ENCODE measurements at regions not wholly inside any gene's neighbourhood (a gene's known extent, or its start where the extent isn't known, plus 50 kb on each side); places are given as distances from the start of the nearest gene placed in this dataset.

DNA sequence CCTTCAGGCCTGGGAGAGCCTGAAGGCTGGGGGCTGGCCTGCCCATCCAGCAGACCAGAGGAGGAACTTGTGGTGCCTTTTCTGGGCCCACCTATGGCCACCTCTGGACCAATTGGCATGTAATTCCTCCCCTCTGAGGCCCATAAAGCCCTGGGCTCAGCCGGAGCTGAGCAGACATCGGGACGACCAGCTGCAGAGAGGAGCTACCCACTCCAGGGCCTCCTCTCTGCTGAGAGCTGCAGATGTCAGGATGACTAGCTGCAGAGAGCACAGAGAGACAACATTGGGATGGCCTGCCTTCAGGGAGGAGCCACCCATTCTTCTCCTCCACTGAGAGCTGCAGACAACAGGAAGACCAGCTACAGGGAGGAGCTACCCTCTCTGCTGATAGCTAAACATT is 370.1 kb downstream of the CD83 start:
- H3K4me1 Mint-ChIP-seq (ENCODE audit: low read depth, unreplicated experiment) = no peaks in the 10 kb centered on the region
- no peak overlapping the region for H3K4me3 Mint-ChIP-seq (ENCODE audit: unreplicated experiment)
- H3K27me3 Mint-ChIP-seq (ENCODE audit: unreplicated experiment) = no peaks in the 10 kb centered on the region
- peaks cover 2% of the 10 kb centered on the region for H3K9me3 Mint-ChIP-seq (ENCODE audit: unreplicated experiment)
- TF ChIP-seq, protein P1, sequence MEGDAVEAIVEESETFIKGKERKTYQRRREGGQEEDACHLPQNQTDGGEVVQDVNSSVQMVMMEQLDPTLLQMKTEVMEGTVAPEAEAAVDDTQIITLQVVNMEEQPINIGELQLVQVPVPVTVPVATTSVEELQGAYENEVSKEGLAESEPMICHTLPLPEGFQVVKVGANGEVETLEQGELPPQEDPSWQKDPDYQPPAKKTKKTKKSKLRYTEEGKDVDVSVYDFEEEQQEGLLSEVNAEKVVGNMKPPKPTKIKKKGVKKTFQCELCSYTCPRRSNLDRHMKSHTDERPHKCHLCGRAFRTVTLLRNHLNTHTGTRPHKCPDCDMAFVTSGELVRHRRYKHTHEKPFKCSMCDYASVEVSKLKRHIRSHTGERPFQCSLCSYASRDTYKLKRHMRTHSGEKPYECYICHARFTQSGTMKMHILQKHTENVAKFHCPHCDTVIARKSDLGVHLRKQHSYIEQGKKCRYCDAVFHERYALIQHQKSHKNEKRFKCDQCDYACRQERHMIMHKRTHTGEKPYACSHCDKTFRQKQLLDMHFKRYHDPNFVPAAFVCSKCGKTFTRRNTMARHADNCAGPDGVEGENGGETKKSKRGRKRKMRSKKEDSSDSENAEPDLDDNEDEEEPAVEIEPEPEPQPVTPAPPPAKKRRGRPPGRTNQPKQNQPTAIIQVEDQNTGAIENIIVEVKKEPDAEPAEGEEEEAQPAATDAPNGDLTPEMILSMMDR (IDR thresholded peaks at IDR 0.05; ENCODE audit: partially characterized antibody, unreplicated experiment) = no peak
- no peak overlapping the region for H3K27ac Mint-ChIP-seq (ENCODE audit: unreplicated experiment)
- DNase-seq = no peak
- H3K36me3 Mint-ChIP-seq (ENCODE audit: unreplicated experiment) = no peaks in the 10 kb centered on the region

DNA sequence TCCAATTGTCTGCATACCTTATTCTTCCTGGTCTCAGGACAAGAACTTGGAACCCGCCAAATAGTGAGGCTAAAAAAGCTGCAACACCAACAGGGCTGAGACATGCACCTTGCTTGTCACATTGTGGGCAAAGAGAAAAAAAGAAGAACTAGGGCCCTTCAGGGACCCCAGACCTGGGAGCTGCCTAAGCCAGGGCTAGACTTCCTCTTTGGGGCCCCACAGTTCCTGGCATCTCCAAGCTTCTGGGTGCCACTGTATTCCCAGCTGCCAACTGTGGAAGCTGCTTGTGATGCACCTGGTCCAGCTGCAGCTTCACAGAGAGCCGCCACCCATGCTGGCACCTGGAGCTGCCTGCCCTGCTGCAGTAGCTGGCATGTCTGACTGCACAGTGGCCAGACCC is 370.6 kb downstream of the CD83 start:
- Mint-ChIP-seq H3K9me3 (ENCODE audit: unreplicated experiment) (peaks cover 2% of the 10 kb centered on the region), H3K27ac (ENCODE audit: unreplicated experiment) (no peak overlapping the region), H3K4me1 (ENCODE audit: low read depth, unreplicated experiment) (no peaks in the 10 kb centered on the region), H3K36me3 (ENCODE audit: unreplicated experiment) (no peaks in the 10 kb centered on the region), H3K27me3 (ENCODE audit: unreplicated experiment) (no peaks in the 10 kb centered on the region), H3K4me3 (ENCODE audit: unreplicated experiment) (no peak overlapping the region)
- DNase-seq = no peak
- TF ChIP-seq, protein P1 (IDR thresholded peaks at IDR 0.05; ENCODE audit: partially characterized antibody, unreplicated experiment) = no peak

DNA sequence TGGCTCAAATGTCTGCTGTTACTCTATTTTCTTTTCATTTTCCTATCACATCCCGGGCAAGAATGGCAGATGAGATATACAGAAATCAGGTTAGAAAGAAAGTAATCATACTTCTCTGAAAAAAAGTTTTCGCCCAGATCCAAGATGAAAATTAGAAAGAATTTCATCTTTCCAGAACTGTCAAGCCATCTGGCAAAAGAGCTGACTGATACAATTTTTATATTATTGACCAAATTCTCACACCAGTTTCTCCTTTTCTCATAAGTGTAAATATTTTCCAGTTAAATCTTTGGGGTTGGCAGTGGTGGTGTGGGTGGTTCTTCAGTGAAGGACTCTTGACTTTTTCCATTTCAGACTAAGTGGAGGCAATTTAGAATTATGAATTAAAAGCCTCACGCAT is 371.9 kb downstream of the CD83 start:
- Mint-ChIP-seq H3K36me3 (ENCODE audit: unreplicated experiment) (no peaks in the 10 kb centered on the region), H3K4me3 (ENCODE audit: unreplicated experiment) (no peak overlapping the region), H3K4me1 (ENCODE audit: low read depth, unreplicated experiment) (no peaks in the 10 kb centered on the region), H3K9me3 (ENCODE audit: unreplicated experiment) (peaks cover 2% of the 10 kb centered on the region), H3K27me3 (ENCODE audit: unreplicated experiment) (no peaks in the 10 kb centered on the region), H3K27ac (ENCODE audit: unreplicated experiment) (no peak overlapping the region)
- TF ChIP-seq, protein P1 (IDR thresholded peaks at IDR 0.05; ENCODE audit: partially characterized antibody, unreplicated experiment) = no peak
- no peak for DNase-seq

DNA sequence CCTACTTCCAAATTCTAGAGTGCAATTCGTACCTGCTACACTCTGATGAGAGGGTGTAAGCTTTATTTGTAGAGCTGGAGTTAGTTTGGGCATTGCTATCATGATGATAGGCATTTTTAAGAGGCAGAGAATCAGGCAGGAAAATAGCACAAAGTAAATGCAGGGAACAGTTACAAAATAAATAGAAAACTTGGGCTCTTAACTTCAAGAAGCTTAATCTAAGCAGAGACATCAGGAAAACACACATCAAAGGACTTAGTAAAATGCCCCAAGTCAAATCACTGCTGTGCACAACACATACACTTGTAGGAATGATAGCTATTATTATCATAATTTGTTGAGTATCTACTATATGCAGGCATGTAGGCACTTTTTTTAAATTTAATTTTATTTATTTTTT is 381.2 kb downstream of the CD83 start:
- Mint-ChIP-seq H3K27ac (ENCODE audit: unreplicated experiment) (no peak overlapping the region), H3K9me3 (ENCODE audit: unreplicated experiment) (peaks cover 9% of the 10 kb centered on the region), H3K27me3 (ENCODE audit: unreplicated experiment) (peaks cover 1% of the 10 kb centered on the region), H3K4me1 (ENCODE audit: low read depth, unreplicated experiment) (peaks cover 5% of the 10 kb centered on the region), H3K4me3 (ENCODE audit: unreplicated experiment) (peak overlapping the region; percentile 15), H3K36me3 (ENCODE audit: unreplicated experiment) (peaks cover 7% of the 10 kb centered on the region)
- TF ChIP-seq, protein P1 (IDR thresholded peaks at IDR 0.05; ENCODE audit: partially characterized antibody, unreplicated experiment) = no peak
- DNase-seq = no peak

DNA sequence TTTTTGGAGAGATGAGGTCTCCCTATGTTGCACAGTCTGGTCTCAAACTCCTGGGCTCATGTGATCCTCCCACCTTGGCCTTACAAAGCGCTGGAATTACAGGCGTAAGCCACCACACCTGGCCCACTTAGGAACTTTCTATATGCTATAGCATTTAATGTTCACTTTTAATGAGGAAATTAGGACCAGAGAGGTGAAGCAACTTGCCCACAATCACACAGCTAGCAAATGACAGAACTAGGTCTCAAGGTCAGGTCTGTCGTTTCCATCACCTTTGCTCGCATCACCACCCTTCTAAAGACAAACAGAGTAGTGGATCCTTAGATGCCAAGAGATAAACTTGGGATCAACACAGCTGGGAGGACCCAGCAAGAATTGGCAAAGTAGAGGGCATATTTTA is 381.7 kb downstream of the CD83 start:
- Mint-ChIP-seq H3K4me1 (ENCODE audit: low read depth, unreplicated experiment) (peaks cover 5% of the 10 kb centered on the region), H3K27ac (ENCODE audit: unreplicated experiment) (no peak overlapping the region), H3K27me3 (ENCODE audit: unreplicated experiment) (peaks cover 1% of the 10 kb centered on the region), H3K36me3 (ENCODE audit: unreplicated experiment) (peaks cover 7% of the 10 kb centered on the region), H3K4me3 (ENCODE audit: unreplicated experiment) (peak overlapping the region; percentile 35), H3K9me3 (ENCODE audit: unreplicated experiment) (peaks cover 9% of the 10 kb centered on the region)
- DNase-seq = no peak
- TF ChIP-seq, protein P1 (IDR thresholded peaks at IDR 0.05; ENCODE audit: partially characterized antibody, unreplicated experiment) = no peak

All from glutamatergic neuron (in vitro differentiated cells).